LNCAP (cell line): ENCODE measurements at regions not wholly inside any gene's neighbourhood (a gene's known extent, or its start where the extent isn't known, plus 50 kb on each side); places are given as distances from the start of the nearest gene placed in this dataset.

Experiments
- CTCF ChIP-seq: fragments of 450-650 bp; IDR thresholded peaks from 2 replicates; pipeline ENCODE4 v1.5.1; 2017; ENCODE audit warnings: mild to moderate bottlenecking

- TF ChIP-seq CTCF = no peak
Measured at GRCh38 chr20:56903421-56903820, 274.3 kb downstream of the TFAP2C start.

GRCh38 chr20:56903858-56904257 lies 274.8 kb downstream of the TFAP2C start:
- no peak for TF ChIP-seq CTCF

- no peak for TF ChIP-seq CTCF
Measured at GRCh38 chr20:56909918-56910714, 281.0 kb downstream of the TFAP2C start.

- TF ChIP-seq CTCF = no peak
Measured at GRCh38 chr20:56911946-56912345, 282.8 kb downstream of the TFAP2C start.

- TF ChIP-seq CTCF = no peak
Measured at GRCh38 chr20:56914532-56914931, 285.4 kb downstream of the TFAP2C start.

- no peak for TF ChIP-seq CTCF
Measured at GRCh38 chr20:56916345-56916622, 287.2 kb downstream of the TFAP2C start.

- TF ChIP-seq CTCF = no peak
Measured at GRCh38 chr20:56922497-56922896, 293.4 kb downstream of the TFAP2C start.
